Activated CD4-positive, alpha-beta T cell treated with anti-CD3 and anti-CD28 coated beads, Interleukin-2, amount 10 ng/mL, durations not matched to agents 7 days and 5 days (primary cell): ENCODE measurements at regions not wholly inside any gene's neighbourhood (a gene's known extent, or its start where the extent isn't known, plus 50 kb on each side); places are given as distances from the start of the nearest gene placed in this dataset.

Experiments used
- CTCF ChIA-PET: fragments of 350-600 bp; sonication (Branson Sonifier 250); formaldehyde crosslinking; loops from one replicate; lab custom pipeline; 2021; ENCODE audit warnings: antibody characterized with exemption; lab: Charles Lee
- POLR2A ChIA-PET: fragments of 350-600 bp; sonication (Branson Sonifier 250); formaldehyde crosslinking; loops from one replicate; lab custom pipeline; 2021; ENCODE audit warnings: antibody characterized with exemption; lab: Charles Lee
- DNase-seq: peaks from one replicate; pipeline ENCODE4 v3.0.0-alpha.2; 2020
- H3K27ac Mint-ChIP-seq: one replicate; pipeline ENCODE4 v1.8.0; 2021; ENCODE audit warnings: mild to moderate bottlenecking, moderate library complexity, mixed read lengths
- H3K27me3 Mint-ChIP-seq: one replicate; pipeline ENCODE4 v1.8.0; 2021; ENCODE audit warnings: mixed read lengths
- H3K36me3 Mint-ChIP-seq: one replicate; pipeline ENCODE4 v1.8.0; 2021; ENCODE audit warnings: low read depth, mixed read lengths
- H3K4me1 Mint-ChIP-seq: one replicate; pipeline ENCODE4 v1.8.0; 2021; ENCODE audit warnings: mixed read lengths
- H3K4me3 Mint-ChIP-seq: one replicate; pipeline ENCODE4 v1.8.0; 2021; ENCODE audit warnings: mild to moderate bottlenecking, moderate library complexity, mixed read lengths
- H3K9me3 Mint-ChIP-seq: one replicate; pipeline ENCODE4 v1.8.0; 2021; ENCODE audit warnings: mixed read lengths

GRCh38 chr2:64727013-64727767, 73.5 kb upstream of the SERTAD2 start:
- POLR2A ChIA-PET: interaction anchor here (0.8 kb wide), 1 partner anchor 16 kb away, joined by 3 read pairs; no protein-coding TSS in a partner anchor
- Mint-ChIP-seq H3K27me3 (no peaks in the 10 kb centered on the region), H3K4me3 (peak overlapping the region; percentile 10), H3K36me3 (peaks cover 10% of the 10 kb centered on the region), H3K27ac (peak overlapping the region; percentile 89), H3K4me1 (peaks cover 55% of the 10 kb centered on the region), H3K9me3 (no peaks in the 10 kb centered on the region)
- CTCF ChIA-PET: interaction anchor here (0.9 to 3.0 kb wide), 14 partner anchors 11 to 124 kb away, joined by 3 to 23 read pairs (median 4); partner anchors contain the start of gene SERTAD2
- DNase-seq: peak; percentile 24

- no peaks in the 10 kb centered on the region for H3K9me3 Mint-ChIP-seq
- ChIA-PET POLR2A (interaction anchor here (0.8 kb wide), 1 partner anchor 17 kb away, joined by 3 read pairs; no protein-coding TSS in a partner anchor), CTCF (interaction anchor here (0.8 to 3.0 kb wide), 12 partner anchors 10 to 124 kb away, joined by 3 to 23 read pairs (median 4); partner anchors contain the start of gene SERTAD2)
- no peaks in the 10 kb centered on the region for H3K27me3 Mint-ChIP-seq
- H3K27ac Mint-ChIP-seq: peak overlapping the region; percentile 89
- H3K4me1 Mint-ChIP-seq: peaks cover 58% of the 10 kb centered on the region
- H3K4me3 Mint-ChIP-seq: no peak overlapping the region
- DNase-seq: no peak
- peaks cover 10% of the 10 kb centered on the region for H3K36me3 Mint-ChIP-seq
Measured at GRCh38 chr2:64727843-64728463, 74.2 kb upstream of the SERTAD2 start.

- Mint-ChIP-seq H3K4me3 (peak overlapping the region; percentile 71), H3K27ac (peak overlapping the region; percentile 95), H3K36me3 (peaks cover 24% of the 10 kb centered on the region), H3K4me1 (peaks cover 66% of the 10 kb centered on the region), H3K9me3 (no peaks in the 10 kb centered on the region), H3K27me3 (no peaks in the 10 kb centered on the region)
- DNase-seq: peak; percentile 60
- ChIA-PET CTCF (interaction anchor here (2.3 kb wide), 1 partner anchor 21 kb away, joined by 8 read pairs; no protein-coding TSS in a partner anchor), POLR2A (no interaction called here)
Measured at GRCh38 chr2:64730551-64731262, 77.0 kb upstream of the SERTAD2 start.

GRCh38 chr2:64731263-64731643, 77.5 kb upstream of the SERTAD2 start:
- Mint-ChIP-seq H3K4me3 (peak overlapping the region; percentile 71), H3K36me3 (peaks cover 26% of the 10 kb centered on the region), H3K27me3 (no peaks in the 10 kb centered on the region), H3K27ac (peak overlapping the region; percentile 95), H3K9me3 (no peaks in the 10 kb centered on the region), H3K4me1 (peaks cover 67% of the 10 kb centered on the region)
- ChIA-PET CTCF (interaction anchor here (1.2 to 2.3 kb wide), 2 partner anchors 20 to 101 kb away, joined by 3 to 8 read pairs; no protein-coding TSS in a partner anchor), POLR2A (no interaction called here)
- DNase-seq: no peak

GRCh38 chr2:64731746-64732145, 78.0 kb upstream of the SERTAD2 start:
- Mint-ChIP-seq H3K36me3 (peaks cover 24% of the 10 kb centered on the region), H3K4me1 (peaks cover 63% of the 10 kb centered on the region), H3K27me3 (no peaks in the 10 kb centered on the region), H3K9me3 (no peaks in the 10 kb centered on the region), H3K4me3 (peak overlapping the region; percentile 71), H3K27ac (peak overlapping the region; percentile 95)
- CTCF ChIA-PET: interaction anchor here (1.2 kb wide), 1 partner anchor 100 kb away, joined by 3 read pairs; no protein-coding TSS in a partner anchor
- POLR2A ChIA-PET: no interaction called here
- no peak for DNase-seq

GRCh38 chr2:64732146-64732545, 78.4 kb upstream of the SERTAD2 start:
- H3K4me3 Mint-ChIP-seq: no peak overlapping the region
- peaks cover 63% of the 10 kb centered on the region for H3K4me1 Mint-ChIP-seq
- ChIA-PET POLR2A (no interaction called here), CTCF (interaction anchor here (1.2 kb wide), 1 partner anchor 100 kb away, joined by 3 read pairs; no protein-coding TSS in a partner anchor)
- no peaks in the 10 kb centered on the region for H3K27me3 Mint-ChIP-seq
- H3K36me3 Mint-ChIP-seq: peaks cover 23% of the 10 kb centered on the region
- H3K9me3 Mint-ChIP-seq: no peaks in the 10 kb centered on the region
- no peak for DNase-seq
- H3K27ac Mint-ChIP-seq: no peak overlapping the region

- Mint-ChIP-seq H3K27me3 (no peaks in the 10 kb centered on the region), H3K27ac (no peak overlapping the region), H3K9me3 (no peaks in the 10 kb centered on the region), H3K36me3 (peaks cover 16% of the 10 kb centered on the region), H3K4me1 (peaks cover 55% of the 10 kb centered on the region), H3K4me3 (no peak overlapping the region)
- POLR2A ChIA-PET: no interaction called here
- CTCF ChIA-PET: interaction anchor here (1.0 to 1.7 kb wide), 3 partner anchors 14 to 86 kb away, joined by 3 to 5 read pairs (median 4); no protein-coding TSS in a partner anchor
- DNase-seq: no peak
Measured at GRCh38 chr2:64735504-64735903, 81.8 kb upstream of the SERTAD2 start.

GRCh38 chr2:64737547-64737946, 83.8 kb upstream of the SERTAD2 start:
- ChIA-PET CTCF (interaction anchor here (0.9 to 2.6 kb wide), 11 partner anchors 9 to 83 kb away, joined by 3 to 23 read pairs (median 4); partner anchors contain the start of gene SERTAD2), POLR2A (no interaction called here)
- H3K9me3 Mint-ChIP-seq: no peaks in the 10 kb centered on the region
- H3K27me3 Mint-ChIP-seq: no peaks in the 10 kb centered on the region
- H3K36me3 Mint-ChIP-seq: peaks cover 16% of the 10 kb centered on the region
- no peak overlapping the region for H3K4me3 Mint-ChIP-seq
- no peak overlapping the region for H3K27ac Mint-ChIP-seq
- peak; percentile 19 for DNase-seq
- H3K4me1 Mint-ChIP-seq: peaks cover 37% of the 10 kb centered on the region

- H3K9me3 Mint-ChIP-seq: no peaks in the 10 kb centered on the region
- POLR2A ChIA-PET: no interaction called here
- no peaks in the 10 kb centered on the region for H3K27me3 Mint-ChIP-seq
- DNase-seq: no peak
- H3K4me3 Mint-ChIP-seq: no peak overlapping the region
- H3K4me1 Mint-ChIP-seq: peaks cover 37% of the 10 kb centered on the region
- CTCF ChIA-PET: interaction anchor here (0.5 to 2.6 kb wide), 11 partner anchors 9 to 84 kb away, joined by 3 to 23 read pairs (median 4); partner anchors contain the start of gene SERTAD2
- H3K27ac Mint-ChIP-seq: no peak overlapping the region
- peaks cover 16% of the 10 kb centered on the region for H3K36me3 Mint-ChIP-seq
Measured at GRCh38 chr2:64738026-64738425, 84.3 kb upstream of the SERTAD2 start.

GRCh38 chr2:64742678-64743077, 89.0 kb upstream of the SERTAD2 start:
- Mint-ChIP-seq H3K27me3 (no peaks in the 10 kb centered on the region), H3K9me3 (no peaks in the 10 kb centered on the region), H3K36me3 (no peaks in the 10 kb centered on the region), H3K27ac (no peak overlapping the region), H3K4me3 (no peak overlapping the region), H3K4me1 (peaks cover 11% of the 10 kb centered on the region)
- POLR2A ChIA-PET: no interaction called here
- DNase-seq: no peak
- CTCF ChIA-PET: interaction anchor here (0.8 to 1.6 kb wide), 5 partner anchors 8 to 96 kb away, joined by 3 to 5 read pairs (median 4); no protein-coding TSS in a partner anchor

GRCh38 chr2:64743739-64744330, 90.1 kb upstream of the SERTAD2 start:
- Mint-ChIP-seq H3K27ac (no peak overlapping the region), H3K27me3 (no peaks in the 10 kb centered on the region), H3K4me1 (peaks cover 10% of the 10 kb centered on the region), H3K36me3 (no peaks in the 10 kb centered on the region), H3K9me3 (no peaks in the 10 kb centered on the region), H3K4me3 (no peak overlapping the region)
- ChIA-PET CTCF (interaction anchor here (0.6 to 1.5 kb wide), 5 partner anchors 10 to 87 kb away, joined by 3 to 5 read pairs (median 4); no protein-coding TSS in a partner anchor), POLR2A (no interaction called here)
- no peak for DNase-seq

GRCh38 chr2:64745562-64745961, 91.8 kb upstream of the SERTAD2 start:
- POLR2A ChIA-PET: no interaction called here
- Mint-ChIP-seq H3K27me3 (no peaks in the 10 kb centered on the region), H3K36me3 (no peaks in the 10 kb centered on the region), H3K4me3 (no peak overlapping the region), H3K27ac (no peak overlapping the region), H3K4me1 (peaks cover 16% of the 10 kb centered on the region), H3K9me3 (no peaks in the 10 kb centered on the region)
- CTCF ChIA-PET: interaction anchor here (0.9 to 1.2 kb wide), 2 partner anchors 19 to 45 kb away, joined by 3 to 4 read pairs; no protein-coding TSS in a partner anchor
- no peak for DNase-seq
